ENCODE measurements at regions not wholly inside any gene's neighbourhood (a gene's known extent, or its start where the extent isn't known, plus 50 kb on each side); places are given as distances from the start of the nearest gene placed in this dataset.

- TF ChIP-seq CHD7 (IDR thresholded peaks at IDR 0.05; ENCODE audit: insufficient replicate concordance, low read length) (no peak), GABPA (IDR thresholded peaks at IDR 0.05; ENCODE audit: borderline replicate concordance, insufficient read depth, low read length) (no peak), KDM4A (IDR thresholded peaks at IDR 0.05; ENCODE audit: low read depth, low read length, severe bottlenecking) (no peak), USF2 (IDR thresholded peaks at IDR 0.05; ENCODE audit: low read length) (no peak), BCL11A (IDR thresholded peaks at IDR 0.05; ENCODE audit: low read depth in 2 of 2, low read length in 2 of 2) (no peak), CREB1 (IDR thresholded peaks at IDR 0.05) (no peak), KDM1A (IDR thresholded peaks at IDR 0.05; ENCODE audit: borderline replicate concordance, low read length) (no peak)
These were observed 868.3 kb downstream of the RAB28 start (continued) for GRCh38 chr4:12615822-12616221.
